Activated CD4-positive, alpha-beta memory T cell treated with anti-CD3 and anti-CD28 coated beads for 36 hours (primary cell): ENCODE measurements at regions not wholly inside any gene's neighbourhood (a gene's known extent, or its start where the extent isn't known, plus 50 kb on each side); places are given as distances from the start of the nearest gene placed in this dataset.

ENCODE experiments used
- CTCF ChIA-PET: fragments of 350-600 bp; sonication (Branson Sonifier 250); formaldehyde crosslinking; loops from one replicate; lab custom pipeline; 2021; ENCODE audit warnings: antibody characterized with exemption, inconsistent platforms; lab: Charles Lee
- POLR2A ChIA-PET: fragments of 350-600 bp; sonication (Branson Sonifier 250); formaldehyde crosslinking; loops from one replicate; lab custom pipeline; 2021; ENCODE audit warnings: antibody characterized with exemption; lab: Charles Lee
- DNase-seq: peaks from one replicate; pipeline ENCODE4 v3.0.0-alpha.2; 2020
- H3K27ac Mint-ChIP-seq: one replicate; pipeline ENCODE4 v1.8.0; 2021; ENCODE audit warnings: mixed read lengths
- H3K27me3 Mint-ChIP-seq: one replicate; pipeline ENCODE4 v1.8.0; 2021; ENCODE audit warnings: mixed read lengths
- H3K36me3 Mint-ChIP-seq: one replicate; pipeline ENCODE4 v1.8.0; 2021; ENCODE audit warnings: mixed read lengths
- H3K4me1 Mint-ChIP-seq: one replicate; pipeline ENCODE4 v1.8.0; 2021; ENCODE audit warnings: low read depth, mixed read lengths
- H3K4me3 Mint-ChIP-seq: one replicate; pipeline ENCODE4 v1.8.0; 2021; ENCODE audit warnings: mild to moderate bottlenecking, mixed read lengths
- H3K9me3 Mint-ChIP-seq: one replicate; pipeline ENCODE4 v1.8.0; 2021; ENCODE audit warnings: mixed read lengths
- intact Hi-C: fragments of 100-400 bp; cut with micrococcal nuclease; formaldehyde crosslinking; loops from one replicate; pipeline ENCODE4 v1.15.1; 2023

GRCh38 chr1:234926264-234926558 is 202.4 kb downstream of the TOMM20 start:
- Mint-ChIP-seq H3K9me3 (no peaks in the 10 kb centered on the region), H3K4me3 (peak overlapping the region; percentile 66), H3K36me3 (peaks cover 2% of the 10 kb centered on the region), H3K4me1 (peaks cover 54% of the 10 kb centered on the region), H3K27ac (peak overlapping the region; percentile 98), H3K27me3 (no peaks in the 10 kb centered on the region)
- ChIA-PET CTCF (interaction anchor here (1.0 to 1.5 kb wide), 4 partner anchors 36 to 202 kb away, joined by 3 to 6 read pairs (median 4); no protein-coding TSS in a partner anchor), POLR2A (interaction anchor here (0.7 to 2.4 kb wide), 21 partner anchors 11 to 425 kb away, joined by 3 to 18 read pairs (median 4); partner anchors contain the start of gene IRF2BP2)
- DNase-seq: no peak
- intact Hi-C loops: loop anchor here (1.0 to 5.0 kb wide), 9 partner anchors 10 to 425 kb away; partner anchors contain the start of gene IRF2BP2

DNA sequence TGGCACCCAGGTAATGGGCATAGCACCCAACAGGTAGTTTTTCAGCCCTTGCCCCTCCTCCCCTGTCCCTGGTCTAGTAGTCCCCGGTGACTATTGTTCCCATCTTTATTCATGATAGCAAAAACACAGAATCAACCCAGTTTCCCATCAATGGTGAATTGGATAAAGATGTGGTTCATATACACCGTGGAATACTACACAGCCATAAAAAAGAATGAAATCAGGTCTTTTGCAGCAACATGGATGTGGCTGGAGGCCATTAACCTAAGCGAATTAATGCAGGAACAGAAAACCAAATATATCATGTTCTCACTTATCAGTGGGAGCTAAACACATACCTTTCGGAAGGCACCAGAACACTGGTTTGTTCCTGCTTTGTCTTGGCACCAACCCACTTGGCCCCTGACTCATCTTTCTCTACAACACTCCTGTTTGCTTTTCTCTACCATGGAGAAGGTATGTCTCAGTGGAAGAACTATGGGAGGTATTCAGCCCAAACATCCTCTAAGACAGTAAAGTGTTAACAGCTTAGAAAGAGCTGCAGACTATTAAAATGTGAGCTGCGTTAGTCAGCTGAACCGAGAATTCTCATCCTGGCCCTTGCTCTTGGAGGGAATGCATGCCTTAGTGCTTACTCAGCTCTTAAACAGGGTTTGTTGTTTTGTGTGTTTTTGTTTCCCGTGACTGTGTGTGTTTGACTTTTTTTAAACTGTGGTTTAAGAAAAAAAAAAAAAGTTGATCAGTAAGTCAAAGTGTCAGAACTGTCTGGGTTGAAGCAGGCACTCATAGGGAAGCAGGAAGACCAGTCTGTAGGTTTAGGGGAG is 203.0 kb downstream of the TOMM20 start:
- peak overlapping the region; percentile 66 for H3K4me3 Mint-ChIP-seq
- no peaks in the 10 kb centered on the region for H3K27me3 Mint-ChIP-seq
- H3K27ac Mint-ChIP-seq: peak overlapping the region; percentile 98
- H3K9me3 Mint-ChIP-seq: no peaks in the 10 kb centered on the region
- ChIA-PET CTCF (interaction anchor here (1.0 to 1.5 kb wide), 3 partner anchors 37 to 202 kb away, joined by 3 to 6 read pairs (median 3); no protein-coding TSS in a partner anchor), POLR2A (interaction anchor here (0.7 to 2.4 kb wide), 20 partner anchors 11 to 425 kb away, joined by 3 to 18 read pairs (median 4); partner anchors contain the start of gene IRF2BP2)
- H3K36me3 Mint-ChIP-seq: peaks cover 2% of the 10 kb centered on the region
- intact Hi-C loops: loop anchor here (1.0 to 5.0 kb wide), 9 partner anchors 11 to 425 kb away; partner anchors contain the start of gene IRF2BP2
- peak; percentile 46 for DNase-seq
- peaks cover 54% of the 10 kb centered on the region for H3K4me1 Mint-ChIP-seq

- POLR2A ChIA-PET: interaction anchor here (0.9 to 2.3 kb wide), 3 partner anchors 48 to 424 kb away, joined by 3 to 17 read pairs (median 3); no protein-coding TSS in a partner anchor
- H3K4me3 Mint-ChIP-seq: no peak overlapping the region
- CTCF ChIA-PET: no interaction called here
- no peaks in the 10 kb centered on the region for H3K27me3 Mint-ChIP-seq
- intact Hi-C loops: loop anchor here (5.0 kb wide), 1 partner anchor 152 kb away; no protein-coding TSS in a partner anchor
- H3K4me1 Mint-ChIP-seq: peaks cover 48% of the 10 kb centered on the region
- H3K9me3 Mint-ChIP-seq: peaks cover 2% of the 10 kb centered on the region
- peaks cover 2% of the 10 kb centered on the region for H3K36me3 Mint-ChIP-seq
- peak; percentile 6 for DNase-seq
- H3K27ac Mint-ChIP-seq: peak overlapping the region; percentile 42
Measured at GRCh38 chr1:234924450-234925355, 203.9 kb downstream of the TOMM20 start.

- intact Hi-C loops: no loop called here
- POLR2A ChIA-PET: no interaction called here
- peaks cover 38% of the 10 kb centered on the region for H3K4me1 Mint-ChIP-seq
Measured at GRCh38 chr1:234923626-234924025, 205.0 kb downstream of the TOMM20 start.

DNA sequence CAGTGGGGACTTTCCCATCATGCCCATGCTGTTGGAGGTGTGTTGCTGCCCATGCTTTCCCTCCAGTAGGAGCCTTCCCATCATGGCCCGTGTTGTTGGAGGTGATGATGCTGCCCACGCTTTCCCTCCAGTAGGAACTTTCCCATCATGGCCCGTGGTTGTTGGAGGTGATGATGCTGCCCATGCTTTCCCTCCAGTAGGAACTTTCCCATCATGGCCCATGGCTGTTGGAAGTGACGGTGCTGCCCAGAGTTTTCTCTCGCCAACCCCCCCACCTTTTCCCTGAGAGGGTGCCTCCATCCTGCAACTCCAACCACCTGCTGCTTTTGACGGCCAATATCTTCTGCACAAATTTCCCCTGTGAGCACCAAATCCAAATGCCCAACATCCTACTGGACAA is 205.7 kb downstream of the TOMM20 start:
- CTCF ChIA-PET: no interaction called here
- H3K4me1 Mint-ChIP-seq: peaks cover 33% of the 10 kb centered on the region
- peaks cover 2% of the 10 kb centered on the region for H3K9me3 Mint-ChIP-seq
- H3K27ac Mint-ChIP-seq: no peak overlapping the region
- POLR2A ChIA-PET: no interaction called here
- no peaks in the 10 kb centered on the region for H3K27me3 Mint-ChIP-seq
- no peak overlapping the region for H3K4me3 Mint-ChIP-seq
- peaks cover 2% of the 10 kb centered on the region for H3K36me3 Mint-ChIP-seq
- intact Hi-C loops: no loop called here
- DNase-seq: peak; percentile 3

More at GRCh38 chr1:234923626-234924025, 205.0 kb downstream of the TOMM20 start:
- peak; percentile 6 for DNase-seq
- Mint-ChIP-seq H3K36me3 (peaks cover 2% of the 10 kb centered on the region), H3K9me3 (peaks cover 2% of the 10 kb centered on the region), H3K4me3 (no peak overlapping the region), H3K27me3 (no peaks in the 10 kb centered on the region), H3K27ac (no peak overlapping the region)
- CTCF ChIA-PET: no interaction called here

GRCh38 chr1:234921266-234922062 is 207.2 kb downstream of the TOMM20 start:
- Mint-ChIP-seq H3K27me3 (no peaks in the 10 kb centered on the region), H3K27ac (no peak overlapping the region), H3K36me3 (peaks cover 2% of the 10 kb centered on the region), H3K4me3 (no peak overlapping the region), H3K4me1 (peaks cover 18% of the 10 kb centered on the region), H3K9me3 (peaks cover 2% of the 10 kb centered on the region)
- ChIA-PET CTCF (no interaction called here), POLR2A (no interaction called here)
- intact Hi-C loops: no loop called here
- no peak for DNase-seq

GRCh38 chr1:234920843-234921140 is 207.8 kb downstream of the TOMM20 start:
- Mint-ChIP-seq H3K27me3 (no peaks in the 10 kb centered on the region), H3K27ac (no peak overlapping the region), H3K4me3 (no peak overlapping the region), H3K36me3 (no peaks in the 10 kb centered on the region), H3K4me1 (peaks cover 11% of the 10 kb centered on the region), H3K9me3 (peaks cover 2% of the 10 kb centered on the region)
- intact Hi-C loops: no loop called here
- CTCF ChIA-PET: no interaction called here
- no peak for DNase-seq
- POLR2A ChIA-PET: no interaction called here

DNA sequence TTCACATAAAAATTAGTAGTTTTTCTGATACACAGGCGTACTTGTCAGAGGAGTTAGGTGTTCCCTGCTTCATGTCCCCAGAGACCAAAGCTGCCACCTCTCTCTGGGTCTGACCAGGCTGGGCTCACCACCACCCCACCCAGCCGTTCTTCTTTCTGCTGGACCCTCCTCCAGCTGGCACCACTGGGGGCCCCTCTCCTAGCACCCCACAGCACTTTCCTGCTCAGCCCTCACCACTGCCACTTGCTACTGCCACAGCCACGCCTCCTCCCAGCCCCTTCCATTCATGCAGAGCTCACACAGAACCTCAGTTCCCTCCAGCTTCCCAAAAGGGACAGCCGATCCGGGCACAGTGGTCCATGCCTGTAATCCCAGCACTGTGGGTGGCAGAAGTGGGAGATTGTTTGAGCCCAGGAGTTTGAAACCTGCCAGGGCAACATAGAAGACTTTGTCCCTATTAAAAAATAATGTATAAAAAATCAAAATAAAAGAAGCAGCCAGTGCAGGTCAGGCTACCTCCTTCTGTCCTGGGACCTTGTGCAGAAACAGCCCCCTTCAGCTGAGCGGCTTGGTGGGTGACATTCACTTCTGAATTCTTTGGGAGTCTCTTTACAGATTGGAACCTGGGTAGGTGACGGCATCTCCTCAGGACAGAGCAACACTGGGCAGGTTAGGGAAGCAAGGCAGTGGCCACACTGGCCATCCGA is 208.3 kb downstream of the TOMM20 start:
- CTCF ChIA-PET: no interaction called here
- H3K4me3 Mint-ChIP-seq: no peak overlapping the region
- H3K36me3 Mint-ChIP-seq: no peaks in the 10 kb centered on the region
- intact Hi-C loops: no loop called here
- POLR2A ChIA-PET: no interaction called here
- no peak overlapping the region for H3K27ac Mint-ChIP-seq
- no peaks in the 10 kb centered on the region for H3K27me3 Mint-ChIP-seq
- H3K4me1 Mint-ChIP-seq: peaks cover 6% of the 10 kb centered on the region
- peaks cover 2% of the 10 kb centered on the region for H3K9me3 Mint-ChIP-seq
- DNase-seq: no peak

GRCh38 chr1:234918961-234919761 is 209.5 kb downstream of the TOMM20 start:
- DNase-seq: no peak
- intact Hi-C loops: no loop called here
- POLR2A ChIA-PET: no interaction called here
- peaks cover 2% of the 10 kb centered on the region for H3K9me3 Mint-ChIP-seq
- H3K4me3 Mint-ChIP-seq: no peak overlapping the region
- CTCF ChIA-PET: interaction anchor here (1.1 kb wide), 1 partner anchor 165 kb away, joined by 4 read pairs; no protein-coding TSS in a partner anchor
- no peak overlapping the region for H3K27ac Mint-ChIP-seq
- H3K36me3 Mint-ChIP-seq: no peaks in the 10 kb centered on the region
- H3K27me3 Mint-ChIP-seq: no peaks in the 10 kb centered on the region
- no peaks in the 10 kb centered on the region for H3K4me1 Mint-ChIP-seq

DNA sequence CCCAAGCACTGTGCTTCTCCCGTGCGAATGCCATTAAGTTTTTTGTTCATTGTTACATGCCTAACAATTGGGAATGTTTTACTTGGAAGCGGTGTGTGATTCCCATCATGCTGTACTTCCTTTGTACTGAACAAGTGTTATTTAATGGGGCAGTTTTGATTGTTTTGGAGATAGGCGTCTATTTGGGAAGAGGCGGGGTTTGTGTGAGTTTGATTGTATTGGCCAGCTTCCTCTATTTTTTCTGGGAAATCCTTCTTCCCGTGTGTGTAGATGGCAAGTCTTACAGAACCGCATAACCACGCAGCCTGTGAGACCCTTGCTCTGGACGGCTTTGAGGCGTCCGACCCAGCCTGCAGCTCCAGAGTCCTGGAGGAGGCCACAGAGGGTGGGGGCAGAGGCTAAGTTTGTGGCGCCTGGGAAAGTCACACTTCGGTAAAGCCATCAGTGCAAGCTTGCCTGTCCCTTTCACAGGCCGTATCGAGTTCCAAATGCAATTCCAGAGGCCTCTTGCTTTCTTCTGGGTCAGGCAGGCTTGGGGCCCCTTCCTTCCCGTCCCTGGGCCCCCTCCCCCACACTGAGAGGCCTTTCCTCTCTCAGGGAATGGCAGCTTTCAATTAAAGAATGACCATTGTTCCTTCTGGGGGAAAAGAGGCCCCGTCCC is 210.3 kb downstream of the TOMM20 start:
- Mint-ChIP-seq H3K36me3 (no peaks in the 10 kb centered on the region), H3K27ac (no peak overlapping the region), H3K9me3 (peaks cover 2% of the 10 kb centered on the region), H3K27me3 (no peaks in the 10 kb centered on the region), H3K4me3 (no peak overlapping the region), H3K4me1 (peaks cover 3% of the 10 kb centered on the region)
- no peak for DNase-seq
- ChIA-PET POLR2A (no interaction called here), CTCF (no interaction called here)
- intact Hi-C loops: no loop called here
